OCI-LY3 (cell line): ENCODE measurements at regions not wholly inside any gene's neighbourhood (a gene's known extent, or its start where the extent isn't known, plus 50 kb on each side); places are given as distances from the start of the nearest gene placed in this dataset.

Experiments
- CTCF ChIP-seq: fragments of 200-600, 300-600 bp; sonication (generic); IDR thresholded peaks from 2 replicates; pipeline ENCODE4 v1.5.1; 2014; ENCODE audit warnings: antibody characterized with exemption, low read length, low read depth
- EZH2phosphoT487 ChIP-seq: fragments of 200-600 bp; shearing (Covaris generic); IDR thresholded peaks from 2 replicates; pipeline ENCODE4 v1.6.1; 2018; ENCODE audit warnings: antibody characterized with exemption, mixed run types, low read depth

- TF ChIP-seq CTCF (no peak), EZH2phosphoT487 (no peak)
Measured at GRCh38 chr18:8489761-8490160, 119.5 kb upstream of the RAB12 start.
